Activated T-helper 1 cell treated with anti-CD3 and anti-CD28 coated beads, Interleukin-2, amount 50 U/mL, for 16 hours (primary cell): ENCODE measurements at regions not wholly inside any gene's neighbourhood (a gene's known extent, or its start where the extent isn't known, plus 50 kb on each side); places are given as distances from the start of the nearest gene placed in this dataset.

ENCODE experiments used
- DNase-seq, 2 donors: peaks; one replicate each; pipeline ENCODE4 v3.0.0-alpha.2; 2020; ENCODE audit warnings: low read depth in 1 of 2, low spot score in 1 of 2

GRCh38 chr6:140855520-140855919 lies 1277.2 kb upstream of the GJE1 start:
- DNase-seq = no peak

- DNase-seq = no peak
These were observed 1278.4 kb upstream of the GJE1 start for GRCh38 chr6:140854318-140854717.

- DNase-seq = no peak
These were observed 1282.3 kb upstream of the GJE1 start for GRCh38 chr6:140850438-140850837.

- DNase-seq = no peak
These were observed 1283.3 kb upstream of the GJE1 start for GRCh38 chr6:140849456-140849855.

- no peak for DNase-seq
These were observed 1285.5 kb upstream of the GJE1 start for GRCh38 chr6:140847262-140847645.

GRCh38 chr6:140846503-140847261 lies 1286.0 kb upstream of the GJE1 start:
- DNase-seq = no peak

GRCh38 chr6:140845701-140846100 lies 1287.0 kb upstream of the GJE1 start:
- DNase-seq = no peak

- no peak for DNase-seq
These were observed 1288.6 kb upstream of the GJE1 start for GRCh38 chr6:140844167-140844566.

- DNase-seq = no peak
These were observed 1299.3 kb upstream of the GJE1 start for GRCh38 chr6:140833408-140833807.

- DNase-seq = no peak
These were observed 1302.1 kb upstream of the GJE1 start for GRCh38 chr6:140830666-140831065.

- DNase-seq = no peak
These were observed 1303.9 kb upstream of the GJE1 start for GRCh38 chr6:140828856-140829255.

- no peak for DNase-seq
These were observed 1305.1 kb upstream of the GJE1 start for GRCh38 chr6:140827593-140827992.

GRCh38 chr6:140825731-140826130 lies 1307.0 kb upstream of the GJE1 start:
- no peak for DNase-seq

- DNase-seq = no peak
These were observed 1308.1 kb upstream of the GJE1 start for GRCh38 chr6:140824595-140824994.

GRCh38 chr6:140821196-140821595 lies 1311.5 kb upstream of the GJE1 start:
- no peak for DNase-seq

- DNase-seq = no peak
These were observed 1315.5 kb upstream of the GJE1 start for GRCh38 chr6:140817176-140817575.

GRCh38 chr6:140816681-140817080 lies 1316.0 kb upstream of the GJE1 start:
- DNase-seq = no peak

- no peak for DNase-seq
These were observed 1320.1 kb upstream of the GJE1 start for GRCh38 chr6:140812636-140813035.

- no peak for DNase-seq
These were observed 1321.1 kb upstream of the GJE1 start for GRCh38 chr6:140811642-140812041.

- DNase-seq = no peak
These were observed 1323.0 kb upstream of the GJE1 start for GRCh38 chr6:140809694-140810101.

- no peak for DNase-seq
These were observed 1326.3 kb upstream of the GJE1 start for GRCh38 chr6:140806431-140806830.

GRCh38 chr6:140794544-140794943 lies 1338.2 kb upstream of the GJE1 start:
- DNase-seq = no peak

- DNase-seq = no peak
These were observed 1342.6 kb upstream of the GJE1 start for GRCh38 chr6:140790109-140790508.
